Esophagus muscularis mucosa (tissue), 3 donors: ENCODE measurements at regions not wholly inside any gene's neighbourhood (a gene's known extent, or its start where the extent isn't known, plus 50 kb on each side); places are given as distances from the start of the nearest gene placed in this dataset.

Experiments
- CTCF ChIP-seq, 3 experiments: fragments of 200-600 bp in 2 of 3; fragments of 450-650 bp in 1 of 3; sonication (generic) in 2 of 3; IDR thresholded peaks; one replicate each; pipeline ENCODE4 v1.5.1; 2017 to 2019; ENCODE audit warnings: antibody characterized with exemption in 3 of 3, mild to moderate bottlenecking in 2 of 3, moderate library complexity in 1 of 3
- POLR2AphosphoS5 ChIP-seq, 2 donors: sonication (generic); formaldehyde crosslinking; IDR thresholded peaks; one replicate each; pipeline ENCODE4 v1.6.1; 2017; ENCODE audit warnings: antibody characterized with exemption in 2 of 2

- TF ChIP-seq POLR2AphosphoS5 (IDR thresholded peaks at IDR 0.05) (no peak), CTCF (IDR thresholded peaks at IDR 0.05) (no peak)
These were observed 61.7 kb upstream of the GALNTL6 start for GRCh38 chr4:171751538-171751937.
